IMR-90 (cell line): ENCODE measurements at regions not wholly inside any gene's neighbourhood (a gene's known extent, or its start where the extent isn't known, plus 50 kb on each side); places are given as distances from the start of the nearest gene placed in this dataset.

Experiments
- ATAC-seq: fragments of 200-7000 bp; cut with Tn5 transposase; 2 replicates; pipeline ENCODE4 v1.9.1; 2020; ENCODE audit warnings: low read depth, mild to moderate bottlenecking, moderate library complexity
- BruUV-seq: library from RNA; stranded (reverse); fragments of 400-500 nt; replicated peaks from 2 replicates; lab custom pipeline; 2021; lab: Mats Ljungman, UMichigan
- CTCF ChIA-PET: fragments of 300-600 bp; formaldehyde crosslinking; extraction: SDS; loops from one replicate; lab custom pipeline; 2021; ENCODE audit warnings: antibody characterized with exemption; lab: Yijun Ruan, JAX
- POLR2A ChIA-PET: fragments of 300-600 bp; sonication (Branson Sonifier 250); formaldehyde crosslinking; loops from one replicate; lab custom pipeline; 2022; ENCODE audit warnings: antibody characterized with exemption; ENCODE audit not compliant: unreplicated experiment; lab: Charles Lee
- DNase-seq: peaks from one replicate; pipeline ENCODE4 v3.0.0; 2013
- H2AFZ ChIP-seq: replicated peaks from 2 replicates; pipeline ENCODE3; 2013; ENCODE audit warnings: low read length, mild to moderate bottlenecking; ENCODE audit not compliant: poor library complexity
- H2AK5ac ChIP-seq: 2 replicates; pipeline ENCODE4 v1.6.1; 2013; ENCODE audit warnings: low read depth, low read length, inconsistent platforms
- H2AK9ac ChIP-seq: replicated peaks from 2 replicates; pipeline ENCODE3; 2013; ENCODE audit warnings: mild to moderate bottlenecking, low read depth, low read length, moderate library complexity; ENCODE audit not compliant: poor library complexity
- H2BK120ac ChIP-seq: 2 replicates; pipeline ENCODE4 v1.6.1; 2013; ENCODE audit warnings: low read depth, low read length, inconsistent platforms
- H2BK15ac ChIP-seq: 3 replicates; pipeline ENCODE4 v1.6.1; 2013; ENCODE audit warnings: low read depth, low read length, inconsistent platforms
- H2BK20ac ChIP-seq: 2 replicates; pipeline ENCODE4 v1.6.1; 2013; ENCODE audit warnings: low read depth, mild to moderate bottlenecking, inconsistent platforms, low read length, moderate library complexity
- H2BK5ac ChIP-seq: 2 replicates; pipeline ENCODE4 v1.6.1; 2013; ENCODE audit warnings: mild to moderate bottlenecking, low read depth, low read length, inconsistent platforms; ENCODE audit not compliant: poor library complexity, severe bottlenecking
- H3K14ac ChIP-seq: replicated peaks from 2 replicates; pipeline ENCODE4 v1.6.1; 2013; ENCODE audit warnings: low read depth, low read length, inconsistent platforms
- H3K18ac ChIP-seq: 2 replicates; pipeline ENCODE4 v1.6.1; 2013; ENCODE audit warnings: low read depth, low read length, control low read depth
- H3K23ac ChIP-seq: 2 replicates; pipeline ENCODE4 v1.6.1; 2013; ENCODE audit warnings: low read depth, low read length, inconsistent platforms
- H3K27ac ChIP-seq: 2 replicates; pipeline ENCODE4 v1.5.1; 2013; ENCODE audit warnings: mild to moderate bottlenecking, control low read depth, low read length; ENCODE audit not compliant: insufficient read depth
- H3K27me3 ChIP-seq: 2 replicates; pipeline ENCODE4 v1.6.1; 2013; ENCODE audit warnings: low read length; ENCODE audit not compliant: control insufficient read depth, insufficient read depth
- H3K36me3 ChIP-seq: 2 replicates; pipeline ENCODE4 v1.6.1; 2013; ENCODE audit warnings: low read length, mixed read lengths; ENCODE audit not compliant: control insufficient read depth, insufficient read depth
- H3K4ac ChIP-seq: 2 replicates; pipeline ENCODE4 v1.6.1; 2013; ENCODE audit warnings: low read depth, low read length, inconsistent platforms
- H3K4me1 ChIP-seq: 2 replicates; pipeline ENCODE4 v1.6.1; 2013; ENCODE audit warnings: low read length, mixed read lengths; ENCODE audit not compliant: control insufficient read depth, insufficient read depth
- H3K4me2 ChIP-seq: 2 replicates; pipeline ENCODE4 v1.6.1; 2013; ENCODE audit warnings: low read depth, mild to moderate bottlenecking, control low read depth, low read length, moderate library complexity
- H3K4me3 ChIP-seq: 2 replicates; pipeline ENCODE4 v1.5.1; 2013; ENCODE audit warnings: low read depth, mild to moderate bottlenecking, control low read depth, low read length, moderate library complexity; ENCODE audit not compliant: insufficient read depth
- H3K56ac ChIP-seq: 2 replicates; pipeline ENCODE4 v1.6.1; 2013; ENCODE audit warnings: low read length, inconsistent platforms; ENCODE audit not compliant: insufficient read depth; ENCODE audit errors: extremely low read depth
- H3K79me1 ChIP-seq, 2 experiments: 2 replicates each; pipeline ENCODE4 v1.6.1; 2013; ENCODE audit warnings: low read length in 2 of 2, inconsistent platforms in 1 of 2, low read depth in 1 of 2
- H3K9ac ChIP-seq: 2 replicates; pipeline ENCODE4 v1.6.1; 2013; ENCODE audit warnings: low read depth, low read length, control low read depth
- H3K9me1 ChIP-seq: 2 replicates; pipeline ENCODE4 v1.6.1; 2013; ENCODE audit warnings: low read length, inconsistent platforms; ENCODE audit not compliant: insufficient read depth
- H3K9me3 ChIP-seq: 2 replicates; pipeline ENCODE4 v1.6.1; 2013; ENCODE audit warnings: low read length; ENCODE audit not compliant: control insufficient read depth, insufficient read depth
- H4K20me1 ChIP-seq: 2 replicates; pipeline ENCODE4 v1.6.1; 2013; ENCODE audit warnings: low read length, inconsistent platforms; ENCODE audit not compliant: insufficient read depth
- H4K5ac ChIP-seq: 2 replicates; pipeline ENCODE4 v1.6.1; 2013; ENCODE audit warnings: mild to moderate bottlenecking, low read depth, low read length, control low read depth
- H4K8ac ChIP-seq, 2 experiments: 2 replicates each; pipeline ENCODE4 v1.6.1; 2013; ENCODE audit warnings: low read depth in 2 of 2, low read length in 2 of 2, control low read depth in 1 of 2, inconsistent platforms in 1 of 2
- H4K91ac ChIP-seq: 2 replicates; pipeline ENCODE4 v1.6.1; 2013; ENCODE audit warnings: low read depth, low read length, inconsistent platforms; ENCODE audit not compliant: insufficient read depth
- BHLHE40 ChIP-seq: fragments of 150-350 bp; IDR thresholded peaks from 2 replicates; pipeline ENCODE4 v1.6.1; 2016; ENCODE audit warnings: mild to moderate bottlenecking, low read depth, low read length
- CEBPB ChIP-seq: IDR thresholded peaks from 2 replicates; pipeline ENCODE4 v1.6.1; 2012; ENCODE audit warnings: low read depth, low read length, improper control_type of control experiment
- CHD1 ChIP-seq: IDR thresholded peaks from 2 replicates; pipeline ENCODE4 v1.6.1; 2012; ENCODE audit warnings: low read depth, low read length, improper control_type of control experiment
- ELK1 ChIP-seq: fragments of 150-350 bp; IDR thresholded peaks from 2 replicates; pipeline ENCODE4 v1.6.1; 2016; ENCODE audit warnings: low read depth, mild to moderate bottlenecking, low read length, moderate library complexity, borderline replicate concordance
- FOS ChIP-seq: fragments of 150-350 bp; IDR thresholded peaks from 2 replicates; pipeline ENCODE4 v1.6.1; 2016; ENCODE audit warnings: low read depth, low read length
- MAFK ChIP-seq: IDR thresholded peaks from 2 replicates; pipeline ENCODE4 v1.6.1; 2012; ENCODE audit warnings: low read depth, low read length, improper control_type of control experiment
- MAZ ChIP-seq: IDR thresholded peaks from 2 replicates; pipeline ENCODE4 v1.6.1; 2012; ENCODE audit warnings: low read depth, mild to moderate bottlenecking, low read length, improper control_type of control experiment, moderate library complexity, borderline replicate concordance
- NFE2L2 ChIP-seq: fragments of 150-350 bp; IDR thresholded peaks from 2 replicates; pipeline ENCODE4 v1.6.1; 2016; ENCODE audit warnings: low read depth, mild to moderate bottlenecking, low read length
- POLR2A ChIP-seq: IDR thresholded peaks from 2 replicates; pipeline ENCODE4 v1.6.1; 2012; ENCODE audit warnings: mild to moderate bottlenecking, low read depth, low read length
- RAD21 ChIP-seq: IDR thresholded peaks from 2 replicates; pipeline ENCODE4 v1.6.1; 2012; ENCODE audit warnings: low read length, improper control_type of control experiment
- RCOR1 ChIP-seq: IDR thresholded peaks from 2 replicates; pipeline ENCODE4 v1.6.1; 2012; ENCODE audit warnings: mild to moderate bottlenecking, low read length, improper control_type of control experiment; ENCODE audit not compliant: insufficient replicate concordance
- SMC3 ChIP-seq: fragments of 150-350 bp; IDR thresholded peaks from 2 replicates; pipeline ENCODE4 v1.6.1; 2016; ENCODE audit warnings: low read depth, mild to moderate bottlenecking, antibody characterized with exemption, low read length, moderate library complexity
- WGBS, 2 experiments: methylation state at CpG; one replicate each; pipeline versions ENCODE4 v1.1.5 to v1.1.7; 2013; ENCODE audit warnings: missing lambda C conversion rate in 2 of 2; ENCODE audit not compliant: insufficient read length in 1 of 2; ENCODE audit errors: extremely low coverage in 2 of 2; 5-methylcytosine and 5-hydroxymethylcytosine counted together
- dilution Hi-C: fragments of 300-500 bp; cut with HindIII; formaldehyde crosslinking; loops from one replicate; pipeline ENCODE4 v1.14.3; 2018; ENCODE audit warnings: low sequenced_read_pairs; ENCODE audit not compliant: unreplicated experiment
- in situ Hi-C: fragments of 300-500 bp; cut with MboI; formaldehyde crosslinking; loops from 3 replicates; pipeline ENCODE4 v1.14.3; 2019; ENCODE audit warnings: low sequenced_read_pairs, inconsistent platforms, mixed read lengths
- intact Hi-C: fragments of 100-400 bp; cut with micrococcal nuclease; formaldehyde crosslinking; loops from 2 replicates; pipeline ENCODE4 v1.10.0; 2022

- Histone ChIP-seq H2BK5ac (no peak overlapping the region), H2BK20ac (no peak overlapping the region), H3K56ac (no peak overlapping the region), H3K79me1 (no peaks in the 10 kb centered on the region), H2AK9ac (no peak overlapping the region), H3K14ac (no peak overlapping the region), H3K27me3 (no peaks in the 10 kb centered on the region; the same call in 1 of the 2 replicates), H2BK120ac (no peak overlapping the region), H4K20me1 (no peaks in the 10 kb centered on the region), H2BK15ac (no peak overlapping the region), H3K4me3 (no peak overlapping the region), H4K8ac (no peak overlapping the region), H3K4me2 (no peak overlapping the region), H3K4ac (no peak overlapping the region), H4K91ac (no peak overlapping the region), H3K4me1 (no peaks in the 10 kb centered on the region), H3K23ac (no peak overlapping the region), H2AK5ac (no peak overlapping the region), H2AFZ (no peak overlapping the region), H3K9me3 (no peaks in the 10 kb centered on the region), H3K9ac (no peak overlapping the region), H4K5ac (no peak overlapping the region), H3K36me3 (no peaks in the 10 kb centered on the region), H3K18ac (no peak overlapping the region), H3K27ac (no peak overlapping the region), H3K9me1 (no peaks in the 10 kb centered on the region)
- ChIA-PET CTCF (no interaction called here), POLR2A (no interaction called here)
- intact Hi-C loops (no loop called here), in situ Hi-C loops (no loop called here), dilution Hi-C loops (no loop called here)
- ATAC-seq (no peak), DNase-seq (no peak)
- no CpG with 5 or more reads among the region's 7 CpGs for WGBS, 2 experiments
- TF ChIP-seq MAFK (no peak), RCOR1 (no peak), FOS (no peak), CHD1 (no peak), POLR2A (no peak), RAD21 (no peak), SMC3 (no peak), ELK1 (no peak), MAZ (no peak), BHLHE40 (no peak), CEBPB (no peak), NFE2L2 (no peak)
- BruUV-seq, result no TSS peak
Measured at GRCh38 chr15:57806003-57806402, 99.5 kb downstream of the POLR2M start.
